NCI-H1694 (cell line): ENCODE measurements at regions not wholly inside any gene's neighbourhood (a gene's known extent, or its start where the extent isn't known, plus 50 kb on each side); places are given as distances from the start of the nearest gene placed in this dataset.

Source experiments
- DNase-seq: peaks from one replicate; lab custom pipeline; 2025; lab: John Stamatoyannopoulos, UW

GRCh38 chr11:92480499-92480898 lies 255.9 kb downstream of the FAT3 start:
- no peak for DNase-seq

- DNase-seq = no peak
Observed at GRCh38 chr11:92482492-92483060, 258.0 kb downstream of the FAT3 start.

- no peak for DNase-seq
Observed at GRCh38 chr11:92484570-92484969, 260.0 kb downstream of the FAT3 start.

- DNase-seq = no peak
Observed at GRCh38 chr11:92489826-92490399, 265.3 kb downstream of the FAT3 start.

- DNase-seq = no peak
Observed at GRCh38 chr11:92492372-92492771, 267.8 kb downstream of the FAT3 start.

- DNase-seq = no peak
Observed at GRCh38 chr11:92495107-92495793, 270.6 kb downstream of the FAT3 start.

- DNase-seq = no peak
Observed at GRCh38 chr11:92500453-92500852, 275.8 kb downstream of the FAT3 start.

GRCh38 chr11:92501066-92501739 lies 276.6 kb downstream of the FAT3 start:
- no peak for DNase-seq

- no peak for DNase-seq
Observed at GRCh38 chr11:92504004-92504403, 279.4 kb downstream of the FAT3 start.

GRCh38 chr11:92504534-92504933 lies 279.9 kb downstream of the FAT3 start:
- no peak for DNase-seq

- no peak for DNase-seq
Observed at GRCh38 chr11:92505689-92506088, 281.1 kb downstream of the FAT3 start.

- no peak for DNase-seq
Observed at GRCh38 chr11:92506809-92507336, 282.3 kb downstream of the FAT3 start.

- DNase-seq = no peak
Observed at GRCh38 chr11:92510591-92510990, 286.0 kb downstream of the FAT3 start.

GRCh38 chr11:92511522-92512203 lies 287.0 kb downstream of the FAT3 start:
- DNase-seq = no peak

GRCh38 chr11:92512204-92512569 lies 287.6 kb downstream of the FAT3 start:
- no peak for DNase-seq

GRCh38 chr11:92523611-92524010 lies 299.0 kb downstream of the FAT3 start:
- no peak for DNase-seq

GRCh38 chr11:92524542-92524941 lies 299.9 kb downstream of the FAT3 start:
- DNase-seq = no peak

- no peak for DNase-seq
Observed at GRCh38 chr11:92527467-92527866, 302.8 kb downstream of the FAT3 start.

GRCh38 chr11:92528001-92528400 lies 303.4 kb downstream of the FAT3 start:
- DNase-seq = peak; percentile 15

GRCh38 chr11:92531065-92531739 lies 306.6 kb downstream of the FAT3 start:
- DNase-seq = no peak

- no peak for DNase-seq
Observed at GRCh38 chr11:92533657-92534335, 309.2 kb downstream of the FAT3 start.
